ENCODE measurements at regions not wholly inside any gene's neighbourhood (a gene's known extent, or its start where the extent isn't known, plus 50 kb on each side); places are given as distances from the start of the nearest gene placed in this dataset.

- Histone ChIP-seq H3K27ac (replicated peaks) (no peak overlapping the region), H3K27me3 (ENCODE audit: insufficient read depth, poor library complexity, severe bottlenecking) (no peaks in the 10 kb centered on the region), H3K4me3 (replicated peaks; ENCODE audit: insufficient read depth, low read length) (no peak overlapping the region)
- no peak for TF ChIP-seq CTCF (IDR thresholded peaks at IDR 0.05; ENCODE audit: insufficient read depth, low read length)
- no peak for TF ChIP-seq REST (IDR thresholded peaks at IDR 0.05; ENCODE audit: insufficient replicate concordance, low read depth)
- TF ChIP-seq POLR2AphosphoS5 (IDR thresholded peaks at IDR 0.05; ENCODE audit: low read depth): no peak
- TF ChIP-seq SPI1 (IDR thresholded peaks at IDR 0.05; ENCODE audit: borderline replicate concordance, low read depth): no peak
- TF ChIP-seq GABPA (IDR thresholded peaks at IDR 0.05; ENCODE audit: low read depth): no peak
- DNase-seq (ENCODE audit: low read depth in 1 of 2, low spot score in 1 of 2): no peak
Observed at GRCh38 chr12:24081606-24082005, 132.1 kb upstream of the SOX5 start.

- Histone ChIP-seq H3K4me3 (replicated peaks; ENCODE audit: insufficient read depth, low read length) (no peak overlapping the region), H3K27ac (replicated peaks) (no peak overlapping the region), H3K27me3 (ENCODE audit: insufficient read depth, poor library complexity, severe bottlenecking) (no peaks in the 10 kb centered on the region)
- no peak for DNase-seq (ENCODE audit: low read depth in 1 of 2, low spot score in 1 of 2)
- TF ChIP-seq SPI1 (IDR thresholded peaks at IDR 0.05; ENCODE audit: borderline replicate concordance, low read depth) (no peak), POLR2AphosphoS5 (IDR thresholded peaks at IDR 0.05; ENCODE audit: low read depth) (no peak), CTCF (IDR thresholded peaks at IDR 0.05; ENCODE audit: insufficient read depth, low read length) (no peak), GABPA (IDR thresholded peaks at IDR 0.05; ENCODE audit: low read depth) (no peak), REST (IDR thresholded peaks at IDR 0.05; ENCODE audit: insufficient replicate concordance, low read depth) (no peak)
Observed at GRCh38 chr12:24081092-24081529, 131.6 kb upstream of the SOX5 start.

GRCh38 chr12:24080465-24080864 lies 131.0 kb upstream of the SOX5 start:
- H3K4me3 ChIP-seq (replicated peaks; ENCODE audit: insufficient read depth, low read length): no peak overlapping the region

More at GRCh38 chr12:24080465-24080864, 131.0 kb upstream of the SOX5 start:
- TF ChIP-seq GABPA (IDR thresholded peaks at IDR 0.05; ENCODE audit: low read depth): no peak
- TF ChIP-seq SPI1 (IDR thresholded peaks at IDR 0.05; ENCODE audit: borderline replicate concordance, low read depth): no peak
- TF ChIP-seq CTCF (IDR thresholded peaks at IDR 0.05; ENCODE audit: insufficient read depth, low read length): no peak
- no peak for TF ChIP-seq REST (IDR thresholded peaks at IDR 0.05; ENCODE audit: insufficient replicate concordance, low read depth)
- no peak for TF ChIP-seq POLR2AphosphoS5 (IDR thresholded peaks at IDR 0.05; ENCODE audit: low read depth)
- no peak for DNase-seq (ENCODE audit: low read depth in 1 of 2, low spot score in 1 of 2)
- Histone ChIP-seq H3K27me3 (ENCODE audit: insufficient read depth, poor library complexity, severe bottlenecking) (no peaks in the 10 kb centered on the region), H3K27ac (replicated peaks) (no peak overlapping the region)
